Kidney (tissue), 13 donors: ENCODE measurements at regions not wholly inside any gene's neighbourhood (a gene's known extent, or its start where the extent isn't known, plus 50 kb on each side); places are given as distances from the start of the nearest gene placed in this dataset.
"Not testable (repeated sequence)": the region's sequence is repeated elsewhere in the genome, so short reads cannot be mapped to it uniquely, and the experiment has no call there.

Experiments used
- DNase-seq, 5 donors: peaks; one replicate each; pipeline ENCODE4 v3.0.0-alpha.2; 2013 to 2020
- FAIRE-seq: peaks from 2 replicates; lab custom pipeline; 2012; peaks lifted over from hg19 to GRCh38; lab: Jason Lieb, UNC
- H3K27ac ChIP-seq, 2 donors: one replicate each; pipeline ENCODE4 v1.7.0; 2013; ENCODE audit warnings: low read depth in 2 of 2, low read length in 2 of 2, inconsistent platforms in 1 of 2
- H3K27me3 ChIP-seq: one replicate; pipeline ENCODE4 v1.7.1; 2013; ENCODE audit warnings: low read length, inconsistent platforms; ENCODE audit not compliant: control insufficient read depth, insufficient read depth
- H3K36me3 ChIP-seq, 3 donors: one replicate each; pipeline versions ENCODE4 v1.7.0 to v1.7.1; 2013; ENCODE audit warnings: low read length in 3 of 3, control low read depth in 1 of 3, inconsistent platforms in 1 of 3; ENCODE audit not compliant: insufficient read depth in 3 of 3, control insufficient read depth in 2 of 3
- H3K4me1 ChIP-seq, 3 donors: one replicate each; pipeline versions ENCODE4 v1.7.0 to v1.7.1; 2013; ENCODE audit warnings: low read length in 3 of 3, inconsistent platforms in 1 of 3, low read depth in 1 of 3; ENCODE audit not compliant: control insufficient read depth in 2 of 3, insufficient read depth in 2 of 3
- H3K4me3 ChIP-seq, 3 donors: one replicate each; pipeline versions ENCODE4 v1.7.0 to v1.8.1; 2013; ENCODE audit warnings: low read length in 3 of 3, control low read depth in 1 of 3, inconsistent platforms in 1 of 3
- H3K9ac ChIP-seq, 3 donors: one replicate each; pipeline versions ENCODE4 v1.7.0 to v1.7.1; 2013; ENCODE audit warnings: low read length in 3 of 3, control low read depth in 1 of 3, inconsistent platforms in 1 of 3
- H3K9me3 ChIP-seq, 3 donors: one replicate each; pipeline versions ENCODE4 v1.7.0 to v1.7.1; 2013; ENCODE audit warnings: low read length in 3 of 3, control low read depth in 1 of 3, inconsistent platforms in 1 of 3; ENCODE audit not compliant: control insufficient read depth in 2 of 3, insufficient read depth in 1 of 3
- CTCF ChIP-seq: IDR thresholded peaks from 3 replicates; pipeline ENCODE4 v1.5.1; 2012; ENCODE audit warnings: mild to moderate bottlenecking, moderate library complexity, borderline replicate concordance; ENCODE audit not compliant: insufficient read depth; ENCODE audit errors: extremely low read depth
- intact Hi-C: fragments of 100-400 bp; cut with DNase I; formaldehyde crosslinking; loops from one replicate; pipeline ENCODE4 v1.11.1; 2022
- donor health status: control.
- donor health status: control.
- donor health status: control.
- donor health status: control.
- donor health status: control.
- donor health status: DM: yes; HTN: yes; CAD: no.
- donor health status: Normal renal cell carcinoma (clear cell type).

- Histone ChIP-seq H3K27ac (no peak overlapping the region), H3K36me3 (no peaks in the 10 kb centered on the region), H3K4me3 (no peak overlapping the region), H3K27me3 (no peaks in the 10 kb centered on the region), H3K9me3 (no peaks in the 10 kb centered on the region), H3K4me1 (no peaks in the 10 kb centered on the region), H3K9ac (no peak overlapping the region)
- intact Hi-C loops: no loop called here
- TF ChIP-seq CTCF: no peak
- FAIRE-seq (no peak), DNase-seq (peak in 1 of 5 donors; percentile 11)
Measured at GRCh38 chr7:42645906-42646305, 266.0 kb downstream of the C7orf25 start.

- Histone ChIP-seq H3K4me1 (no peaks in the 10 kb centered on the region), H3K9ac (no peak overlapping the region), H3K27ac (no peak overlapping the region), H3K4me3 (no peak overlapping the region), H3K36me3 (no peaks in the 10 kb centered on the region), H3K27me3 (no peaks in the 10 kb centered on the region), H3K9me3 (no peaks in the 10 kb centered on the region)
- DNase-seq (no peak), FAIRE-seq (no peak)
- TF ChIP-seq CTCF: no peak
- intact Hi-C loops: no loop called here
Measured at GRCh38 chr7:42642699-42643098, 269.2 kb downstream of the C7orf25 start.

GRCh38 chr7:42639930-42640329 is 271.9 kb downstream of the C7orf25 start:
- TF ChIP-seq CTCF: no peak
- H3K4me1 ChIP-seq: no peaks in the 10 kb centered on the region
- H3K27me3 ChIP-seq: no peaks in the 10 kb centered on the region
- no peak overlapping the region for H3K27ac ChIP-seq
- no peak overlapping the region for H3K9ac ChIP-seq
- no peak for FAIRE-seq
- no peak for DNase-seq
- H3K36me3 ChIP-seq: no peaks in the 10 kb centered on the region
- intact Hi-C loops: no loop called here
- no peak overlapping the region for H3K4me3 ChIP-seq
- H3K9me3 ChIP-seq: no peaks in the 10 kb centered on the region

GRCh38 chr7:42636380-42636779 is 275.5 kb downstream of the C7orf25 start:
- intact Hi-C loops, FAIRE-seq, DNase-seq: not testable (repeated sequence)

More at GRCh38 chr7:42636380-42636779, 275.5 kb downstream of the C7orf25 start:
- not testable (repeated sequence) for H3K9ac ChIP-seq, H3K36me3 ChIP-seq, H3K9me3 ChIP-seq, H3K27me3 ChIP-seq, H3K4me1 ChIP-seq, H3K4me3 ChIP-seq, H3K27ac ChIP-seq
